Large intestine (tissue), 3 donors: ENCODE measurements at regions not wholly inside any gene's neighbourhood (a gene's known extent, or its start where the extent isn't known, plus 50 kb on each side); places are given as distances from the start of the nearest gene placed in this dataset.

ENCODE experiments used
- DNase-seq, 2 donors: peaks; one replicate each; pipeline versions ENCODE4 v3.0.0 to v3.0.0-alpha.2; 2013
- H3K27ac ChIP-seq: one replicate; pipeline ENCODE4 v1.5.1; 2013; ENCODE audit warnings: low read length
- H3K27me3 ChIP-seq: 2 replicates; pipeline ENCODE4 v1.6.1; 2013; ENCODE audit warnings: low read length; ENCODE audit not compliant: control insufficient read depth, insufficient read depth
- H3K36me3 ChIP-seq: 2 replicates; pipeline ENCODE4 v1.6.1; 2013; ENCODE audit warnings: low read length; ENCODE audit not compliant: control insufficient read depth, insufficient read depth
- H3K4me1 ChIP-seq: one replicate; pipeline ENCODE4 v1.6.1; 2013; ENCODE audit warnings: low read length; ENCODE audit not compliant: control insufficient read depth, insufficient read depth
- H3K4me3 ChIP-seq: one replicate; pipeline ENCODE4 v1.5.1; 2013; ENCODE audit warnings: low read length
- H3K9me3 ChIP-seq: one replicate; pipeline ENCODE4 v1.6.1; 2013; ENCODE audit warnings: mild to moderate bottlenecking, low read depth, low read length, moderate library complexity; ENCODE audit not compliant: control insufficient read depth
- WGBS: methylation state at CpG from one replicate; pipeline ENCODE4 v1.1.5; 2013; ENCODE audit warnings: low lambda C conversion rate; ENCODE audit not compliant: insufficient coverage; 5-methylcytosine and 5-hydroxymethylcytosine counted together

DNA sequence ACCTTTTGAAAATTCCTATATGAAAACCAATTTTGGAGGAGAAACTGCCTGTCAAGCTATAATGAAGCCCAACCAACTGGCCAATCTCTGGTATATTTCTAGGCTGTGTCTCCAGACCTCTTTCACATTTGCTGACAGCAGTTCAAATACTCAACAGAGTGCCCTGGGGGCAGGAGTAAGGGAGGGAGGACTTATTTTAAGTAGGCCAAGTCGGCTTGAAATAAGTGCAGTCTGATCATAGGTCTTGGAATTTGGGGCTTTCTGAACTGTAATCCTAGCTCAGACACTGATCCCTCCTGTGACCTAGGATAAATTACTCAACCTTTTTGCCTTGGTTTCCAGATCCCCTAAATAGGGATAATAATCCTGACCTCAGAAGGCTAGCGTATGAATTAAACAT is 59.4 kb upstream of the SLC7A11 start:
- no peak for DNase-seq
- H3K27me3 ChIP-seq = no peaks in the 10 kb centered on the region
- no peaks in the 10 kb centered on the region for H3K36me3 ChIP-seq
- no peak overlapping the region for H3K27ac ChIP-seq
- no peaks in the 10 kb centered on the region for H3K4me1 ChIP-seq
- WGBS = 60% methylated on average over 1 of the region's 2 CpGs
- peaks cover 2% of the 10 kb centered on the region for H3K9me3 ChIP-seq
- H3K4me3 ChIP-seq = no peak overlapping the region

DNA sequence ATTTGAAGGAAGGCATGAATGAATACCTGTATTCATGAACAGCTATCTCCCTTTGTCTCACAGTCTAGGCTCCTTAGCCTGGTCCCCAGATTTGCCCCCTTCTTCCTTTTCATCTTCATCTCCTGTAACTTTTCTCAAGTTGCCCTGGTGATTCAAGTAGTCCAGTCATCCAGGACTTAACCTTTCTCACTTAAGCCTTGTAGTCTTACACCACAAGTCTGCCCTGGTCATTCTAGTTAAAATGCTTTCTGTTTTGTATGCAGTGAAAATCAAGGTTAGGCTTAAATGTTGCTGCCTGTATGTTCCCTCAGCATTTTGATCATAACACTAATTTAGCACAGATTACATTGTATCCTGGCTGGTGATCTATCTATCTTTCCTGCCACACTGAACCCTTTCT is 58.5 kb upstream of the SLC7A11 start:
- no peaks in the 10 kb centered on the region for H3K36me3 ChIP-seq
- H3K4me1 ChIP-seq = no peaks in the 10 kb centered on the region
- no peak for DNase-seq
- peaks cover 2% of the 10 kb centered on the region for H3K9me3 ChIP-seq
- no peaks in the 10 kb centered on the region for H3K27me3 ChIP-seq
- H3K27ac ChIP-seq = no peak overlapping the region
- H3K4me3 ChIP-seq = no peak overlapping the region

DNA sequence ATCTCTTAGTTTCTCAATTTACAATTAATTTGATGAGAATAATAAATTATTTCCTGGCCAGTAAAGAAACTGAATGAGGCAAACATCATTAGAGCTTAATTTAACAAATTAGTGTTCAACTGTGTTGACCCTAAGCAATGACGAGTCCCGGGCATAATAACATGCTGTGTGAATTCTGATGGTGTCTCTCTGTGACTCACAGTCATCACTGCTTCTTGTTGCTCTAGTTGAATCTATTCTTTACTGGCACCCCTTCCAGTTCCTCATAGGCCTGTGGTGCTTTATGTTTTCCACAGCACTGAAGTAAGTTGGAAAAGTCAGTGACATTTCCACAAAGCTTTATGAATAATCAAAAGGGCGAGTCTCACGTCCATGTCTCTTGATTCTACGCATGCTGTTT is 57.7 kb upstream of the SLC7A11 start:
- DNase-seq = no peak
- Histone ChIP-seq H3K27ac (no peak overlapping the region), H3K4me3 (no peak overlapping the region), H3K4me1 (no peaks in the 10 kb centered on the region), H3K36me3 (no peaks in the 10 kb centered on the region), H3K27me3 (no peaks in the 10 kb centered on the region), H3K9me3 (peaks cover 2% of the 10 kb centered on the region)
- WGBS = 97% methylated on average over 3 of the region's 5 CpGs

DNA sequence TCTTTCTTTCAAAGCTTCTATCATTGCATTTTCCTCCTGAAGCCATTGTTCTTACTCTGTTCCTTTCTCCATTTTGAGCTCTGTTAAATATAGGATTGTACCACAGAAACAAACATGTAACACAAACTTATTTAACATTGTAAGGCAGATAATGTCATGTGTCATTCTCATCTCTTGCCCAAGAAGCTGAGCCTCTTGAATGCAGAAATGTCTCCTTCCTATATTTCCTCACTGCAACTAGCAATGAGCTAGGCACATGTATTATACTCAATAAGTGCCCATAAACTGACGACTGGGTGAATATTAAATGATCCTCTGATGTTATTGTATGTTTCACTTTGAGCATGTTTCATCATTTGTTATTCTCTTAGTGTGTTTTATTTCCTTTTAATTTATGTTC is 56.7 kb upstream of the SLC7A11 start:
- DNase-seq = no peak
- WGBS = 100% methylated on average over 1 of the region's 1 CpG
- H3K36me3 ChIP-seq = no peaks in the 10 kb centered on the region
- H3K27me3 ChIP-seq = no peaks in the 10 kb centered on the region
- peaks cover 2% of the 10 kb centered on the region for H3K9me3 ChIP-seq
- no peak overlapping the region for H3K4me3 ChIP-seq
- no peaks in the 10 kb centered on the region for H3K4me1 ChIP-seq
- no peak overlapping the region for H3K27ac ChIP-seq

DNA sequence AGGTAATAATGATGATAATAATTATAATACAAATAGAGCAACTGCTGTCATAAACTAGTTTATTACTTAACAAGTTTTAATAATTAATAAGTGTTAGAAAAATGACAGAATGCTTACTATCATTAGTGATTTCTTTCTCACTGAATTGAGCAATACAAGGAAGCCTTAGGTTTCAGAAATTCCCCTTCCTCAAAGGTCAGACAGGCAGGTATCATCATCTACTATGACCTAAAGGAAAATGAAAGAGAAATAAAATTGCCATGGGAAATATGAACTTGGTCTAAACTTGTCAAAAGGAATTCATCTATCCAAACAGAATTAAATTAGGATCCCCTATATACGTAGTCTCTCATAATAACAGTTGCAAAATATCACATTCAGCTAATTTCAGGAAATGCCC is 56.3 kb upstream of the SLC7A11 start:
- no peaks in the 10 kb centered on the region for H3K4me1 ChIP-seq
- H3K9me3 ChIP-seq = peaks cover 2% of the 10 kb centered on the region
- H3K27me3 ChIP-seq = no peaks in the 10 kb centered on the region
- H3K27ac ChIP-seq = no peak overlapping the region
- H3K4me3 ChIP-seq = no peak overlapping the region
- H3K36me3 ChIP-seq = no peaks in the 10 kb centered on the region
- WGBS = no CpG with 5 or more reads among the region's 1 CpG
- no peak for DNase-seq

DNA sequence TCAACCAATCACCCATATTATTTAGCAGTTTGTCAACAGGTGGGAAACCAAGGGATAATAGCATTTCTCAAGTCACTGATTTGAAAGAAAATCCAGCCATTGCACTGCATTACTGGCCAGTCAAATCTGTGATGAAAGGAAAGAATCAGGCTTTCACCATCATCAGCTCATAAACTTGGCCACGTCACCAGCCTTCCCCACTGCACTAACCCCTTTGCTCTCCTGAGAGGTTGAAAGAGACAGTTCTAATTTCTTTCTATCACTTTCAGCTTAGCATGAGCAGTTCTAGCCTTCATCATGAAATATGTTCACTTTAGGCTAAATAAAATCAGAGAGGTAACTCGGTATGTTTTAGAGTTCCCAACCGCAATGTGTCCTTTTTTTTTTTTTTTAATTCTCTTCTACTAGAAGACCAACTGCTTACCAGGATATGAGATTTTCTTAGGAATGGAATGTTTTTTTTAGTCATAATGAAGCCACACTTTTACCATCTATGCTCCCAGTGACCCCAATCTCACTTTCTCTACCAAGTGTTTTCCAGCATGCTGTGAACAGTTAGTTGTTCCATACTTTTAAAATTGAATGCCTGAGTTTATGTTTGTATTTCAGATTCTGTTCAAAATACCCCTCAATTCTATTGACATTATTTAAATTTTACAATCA is 55.7 kb upstream of the SLC7A11 start:
- Histone ChIP-seq H3K4me3 (no peak overlapping the region), H3K27ac (no peak overlapping the region), H3K9me3 (peaks cover 2% of the 10 kb centered on the region), H3K4me1 (no peaks in the 10 kb centered on the region), H3K27me3 (no peaks in the 10 kb centered on the region), H3K36me3 (no peaks in the 10 kb centered on the region)
- 100% methylated on average over 2 of the region's 3 CpGs for WGBS
- no peak for DNase-seq

DNA sequence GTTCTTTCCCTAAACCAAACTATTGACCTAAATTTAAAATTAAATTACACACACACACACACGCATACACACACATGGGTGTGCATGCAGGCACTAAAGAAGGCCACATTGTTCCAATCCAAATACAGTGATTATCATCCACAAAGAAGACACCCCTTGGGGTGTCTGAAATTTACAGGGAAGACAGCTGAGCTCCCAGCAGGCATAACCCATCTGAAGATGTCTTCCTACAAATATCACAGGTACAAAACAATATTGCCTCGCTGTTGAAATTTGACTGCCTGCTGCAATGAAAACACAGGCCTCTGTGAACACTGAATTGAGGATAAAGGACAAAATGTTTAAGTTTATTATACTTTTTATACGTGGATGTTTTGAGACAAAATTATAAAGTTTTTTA is 50.2 kb upstream of the SLC7A11 start:
- H3K27me3 ChIP-seq = no peaks in the 10 kb centered on the region
- no peak for DNase-seq
- H3K4me1 ChIP-seq = no peaks in the 10 kb centered on the region
- 95% methylated on average over 2 of the region's 3 CpGs for WGBS
- no peaks in the 10 kb centered on the region for H3K9me3 ChIP-seq
- H3K36me3 ChIP-seq = no peaks in the 10 kb centered on the region
- H3K27ac ChIP-seq = no peak overlapping the region
- no peak overlapping the region for H3K4me3 ChIP-seq
